HEK293T (cell line): ENCODE measurements at regions not wholly inside any gene's neighbourhood (a gene's known extent, or its start where the extent isn't known, plus 50 kb on each side); places are given as distances from the start of the nearest gene placed in this dataset.

Experiments
- ARNT ChIP-seq: fragments of 450-650 bp; IDR thresholded peaks from 2 replicates; pipeline ENCODE4 v1.6.1; 2017; ENCODE audit warnings: mild to moderate bottlenecking
- HDGF ChIP-seq: fragments of 450-650 bp; IDR thresholded peaks from 2 replicates; pipeline ENCODE4 v1.6.1; 2017; ENCODE audit warnings: antibody characterized with exemption, borderline replicate concordance

DNA sequence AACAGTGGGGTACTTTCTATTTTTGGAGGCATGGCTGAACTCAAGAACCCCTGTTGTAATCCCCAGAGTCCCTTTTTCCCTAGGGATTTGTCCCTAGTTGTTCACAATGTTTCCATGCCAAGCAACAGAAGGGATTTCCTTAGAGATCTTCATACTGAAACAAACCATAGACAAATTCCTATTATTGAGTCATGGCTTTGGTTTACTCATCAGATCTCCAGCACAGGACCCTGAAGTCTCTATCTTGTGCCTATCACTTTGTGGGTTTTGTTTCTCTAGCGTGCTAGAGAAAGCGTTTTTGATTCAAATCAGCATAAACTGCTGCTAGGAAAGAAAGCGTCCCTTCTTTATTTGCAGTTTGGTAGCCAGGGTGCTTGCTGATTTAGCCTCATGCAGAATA is 165.0 kb downstream of the BAMBI start:
- TF ChIP-seq HDGF (no peak), ARNT (no peak)
